ENCODE measurements at regions not wholly inside any gene's neighbourhood (a gene's known extent, or its start where the extent isn't known, plus 50 kb on each side); places are given as distances from the start of the nearest gene placed in this dataset.

GRCh38 chr16:64122177-64122576, 999.7 kb downstream of the CDH11 start:
- Histone ChIP-seq H3K4me1 (no peaks in the 10 kb centered on the region), H3K4me3 (no peak overlapping the region), H3K36me3 (no peaks in the 10 kb centered on the region), H3K27ac (no peak overlapping the region), H3K9me3 (no peaks in the 10 kb centered on the region), H3K27me3 (no peaks in the 10 kb centered on the region)
- 12 to 31% methylated on average over 2 of the region's 2 CpGs for WGBS, 2 donors (ENCODE audit: low coverage in 1 of 2)
- DNase-seq = no peak
- no peak for TF ChIP-seq POLR2A (IDR thresholded peaks at IDR 0.05)
- TF ChIP-seq CTCF (IDR thresholded peaks at IDR 0.05) = no peak
- TF ChIP-seq POLR2AphosphoS5 (IDR thresholded peaks at IDR 0.05) = no peak
- TF ChIP-seq EP300 (IDR thresholded peaks at IDR 0.05; ENCODE audit: low read depth) = no peak
- in situ Hi-C loops (cut with MboI; ENCODE audit: low pct_ligation_motif_present in 1 of 4, low pct_unique_long_range_greater_than_20kb in 1 of 4, low sequenced_read_pairs in 3 of 4) (no loop called here), intact Hi-C loops (cut with DNase I; ENCODE audit: low total_unique reads) (no loop called here)

- in situ Hi-C loops (cut with MboI; ENCODE audit: low pct_ligation_motif_present in 1 of 4, low pct_unique_long_range_greater_than_20kb in 1 of 4, low sequenced_read_pairs in 3 of 4) (no loop called here), intact Hi-C loops (cut with DNase I; ENCODE audit: low total_unique reads) (no loop called here)
- Histone ChIP-seq H3K4me3 (no peak overlapping the region), H3K36me3 (no peaks in the 10 kb centered on the region), H3K9me3 (no peaks in the 10 kb centered on the region), H3K4me1 (no peaks in the 10 kb centered on the region), H3K27me3 (no peaks in the 10 kb centered on the region), H3K27ac (no peak overlapping the region)
- TF ChIP-seq POLR2A (IDR thresholded peaks at IDR 0.05) = no peak
- TF ChIP-seq EP300 (IDR thresholded peaks at IDR 0.05; ENCODE audit: low read depth) = no peak
- TF ChIP-seq CTCF (IDR thresholded peaks at IDR 0.05) = no peak
- no peak for TF ChIP-seq POLR2AphosphoS5 (IDR thresholded peaks at IDR 0.05)
- 58 to 61% methylated on average over 3 of the region's 3 CpGs for WGBS, 2 donors (ENCODE audit: low coverage in 1 of 2)
- no peak for DNase-seq
Observed at GRCh38 chr16:64121473-64121872, 1000.4 kb downstream of the CDH11 start.

GRCh38 chr16:64116151-64116550, 1005.7 kb downstream of the CDH11 start:
- in situ Hi-C loops (cut with MboI; ENCODE audit: low pct_ligation_motif_present in 1 of 4, low pct_unique_long_range_greater_than_20kb in 1 of 4, low sequenced_read_pairs in 3 of 4) = no loop called here
- no peak overlapping the region for H3K27ac ChIP-seq
- 25 to 42% methylated on average over 1 of the region's 1 CpG for WGBS, 2 donors (ENCODE audit: low coverage in 1 of 2)

GRCh38 chr16:64109241-64109640, 1012.6 kb downstream of the CDH11 start:
- no peak for DNase-seq
- H3K27ac ChIP-seq = no peak overlapping the region
- no peak overlapping the region for H3K4me3 ChIP-seq
- H3K27me3 ChIP-seq = no peaks in the 10 kb centered on the region
- in situ Hi-C loops (cut with MboI; ENCODE audit: low pct_ligation_motif_present in 1 of 4, low pct_unique_long_range_greater_than_20kb in 1 of 4, low sequenced_read_pairs in 3 of 4) (no loop called here), intact Hi-C loops (cut with DNase I; ENCODE audit: low total_unique reads) (no loop called here)
- no peaks in the 10 kb centered on the region for H3K9me3 ChIP-seq
- 47 to 64% methylated on average over 2 of the region's 2 CpGs for WGBS, 2 donors (ENCODE audit: low coverage in 1 of 2)
- H3K4me1 ChIP-seq = no peaks in the 10 kb centered on the region
- no peaks in the 10 kb centered on the region for H3K36me3 ChIP-seq
- no peak for TF ChIP-seq CTCF (IDR thresholded peaks at IDR 0.05)
- no peak for TF ChIP-seq POLR2A (IDR thresholded peaks at IDR 0.05)
- TF ChIP-seq POLR2AphosphoS5 (IDR thresholded peaks at IDR 0.05) = no peak
- TF ChIP-seq EP300 (IDR thresholded peaks at IDR 0.05; ENCODE audit: low read depth) = no peak

More at GRCh38 chr16:64116151-64116550, 1005.7 kb downstream of the CDH11 start:
- no peaks in the 10 kb centered on the region for H3K27me3 ChIP-seq
- no peak overlapping the region for H3K4me3 ChIP-seq
- no peak for TF ChIP-seq POLR2A (IDR thresholded peaks at IDR 0.05)
- TF ChIP-seq EP300 (IDR thresholded peaks at IDR 0.05; ENCODE audit: low read depth) = no peak
- TF ChIP-seq POLR2AphosphoS5 (IDR thresholded peaks at IDR 0.05) = no peak
- no peak for TF ChIP-seq CTCF (IDR thresholded peaks at IDR 0.05)
- no peaks in the 10 kb centered on the region for H3K36me3 ChIP-seq
- no peaks in the 10 kb centered on the region for H3K9me3 ChIP-seq
- DNase-seq = no peak
- intact Hi-C loops (cut with DNase I; ENCODE audit: low total_unique reads) = no loop called here
- H3K4me1 ChIP-seq = no peaks in the 10 kb centered on the region

Measured in transverse colon (tissue), 4 donors.